ENCODE measurements at regions not wholly inside any gene's neighbourhood (a gene's known extent, or its start where the extent isn't known, plus 50 kb on each side); places are given as distances from the start of the nearest gene placed in this dataset.

DNA sequence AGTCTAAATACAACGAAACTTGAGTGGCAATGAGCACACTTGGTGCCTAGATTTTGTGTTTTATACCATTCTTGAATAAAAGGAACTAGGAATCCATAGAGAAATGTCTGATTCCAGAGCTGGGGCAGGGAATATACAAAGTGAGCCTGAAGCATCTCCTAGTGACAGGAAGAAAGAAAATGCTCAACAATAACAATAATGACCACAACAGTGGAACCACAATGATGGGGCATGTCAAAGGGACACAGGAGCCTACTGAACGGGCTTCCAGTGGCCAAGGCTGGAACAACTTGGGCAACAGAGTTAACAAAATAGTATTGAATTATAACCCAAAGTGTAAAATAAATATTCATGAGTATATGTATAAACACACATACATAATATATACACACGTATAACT, 94.4 kb upstream of the ADCY1 start:
- H3K27me3 ChIP-seq (ENCODE audit: insufficient read depth, low read length): peaks cover 18% of the 10 kb centered on the region; the same call in 1 of the 2 replicates
- DNase-seq (ENCODE audit: low read depth, low spot score) (no peak), ATAC-seq (no peak)
- no peak for TF ChIP-seq CEBPB (IDR thresholded peaks at IDR 0.05; ENCODE audit: low read depth)
- TF ChIP-seq, protein P1, sequence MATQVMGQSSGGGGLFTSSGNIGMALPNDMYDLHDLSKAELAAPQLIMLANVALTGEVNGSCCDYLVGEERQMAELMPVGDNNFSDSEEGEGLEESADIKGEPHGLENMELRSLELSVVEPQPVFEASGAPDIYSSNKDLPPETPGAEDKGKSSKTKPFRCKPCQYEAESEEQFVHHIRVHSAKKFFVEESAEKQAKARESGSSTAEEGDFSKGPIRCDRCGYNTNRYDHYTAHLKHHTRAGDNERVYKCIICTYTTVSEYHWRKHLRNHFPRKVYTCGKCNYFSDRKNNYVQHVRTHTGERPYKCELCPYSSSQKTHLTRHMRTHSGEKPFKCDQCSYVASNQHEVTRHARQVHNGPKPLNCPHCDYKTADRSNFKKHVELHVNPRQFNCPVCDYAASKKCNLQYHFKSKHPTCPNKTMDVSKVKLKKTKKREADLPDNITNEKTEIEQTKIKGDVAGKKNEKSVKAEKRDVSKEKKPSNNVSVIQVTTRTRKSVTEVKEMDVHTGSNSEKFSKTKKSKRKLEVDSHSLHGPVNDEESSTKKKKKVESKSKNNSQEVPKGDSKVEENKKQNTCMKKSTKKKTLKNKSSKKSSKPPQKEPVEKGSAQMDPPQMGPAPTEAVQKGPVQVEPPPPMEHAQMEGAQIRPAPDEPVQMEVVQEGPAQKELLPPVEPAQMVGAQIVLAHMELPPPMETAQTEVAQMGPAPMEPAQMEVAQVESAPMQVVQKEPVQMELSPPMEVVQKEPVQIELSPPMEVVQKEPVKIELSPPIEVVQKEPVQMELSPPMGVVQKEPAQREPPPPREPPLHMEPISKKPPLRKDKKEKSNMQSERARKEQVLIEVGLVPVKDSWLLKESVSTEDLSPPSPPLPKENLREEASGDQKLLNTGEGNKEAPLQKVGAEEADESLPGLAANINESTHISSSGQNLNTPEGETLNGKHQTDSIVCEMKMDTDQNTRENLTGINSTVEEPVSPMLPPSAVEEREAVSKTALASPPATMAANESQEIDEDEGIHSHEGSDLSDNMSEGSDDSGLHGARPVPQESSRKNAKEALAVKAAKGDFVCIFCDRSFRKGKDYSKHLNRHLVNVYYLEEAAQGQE (IDR thresholded peaks at IDR 0.05; ENCODE audit: low read depth): no peak
- TF ChIP-seq, protein P2, sequence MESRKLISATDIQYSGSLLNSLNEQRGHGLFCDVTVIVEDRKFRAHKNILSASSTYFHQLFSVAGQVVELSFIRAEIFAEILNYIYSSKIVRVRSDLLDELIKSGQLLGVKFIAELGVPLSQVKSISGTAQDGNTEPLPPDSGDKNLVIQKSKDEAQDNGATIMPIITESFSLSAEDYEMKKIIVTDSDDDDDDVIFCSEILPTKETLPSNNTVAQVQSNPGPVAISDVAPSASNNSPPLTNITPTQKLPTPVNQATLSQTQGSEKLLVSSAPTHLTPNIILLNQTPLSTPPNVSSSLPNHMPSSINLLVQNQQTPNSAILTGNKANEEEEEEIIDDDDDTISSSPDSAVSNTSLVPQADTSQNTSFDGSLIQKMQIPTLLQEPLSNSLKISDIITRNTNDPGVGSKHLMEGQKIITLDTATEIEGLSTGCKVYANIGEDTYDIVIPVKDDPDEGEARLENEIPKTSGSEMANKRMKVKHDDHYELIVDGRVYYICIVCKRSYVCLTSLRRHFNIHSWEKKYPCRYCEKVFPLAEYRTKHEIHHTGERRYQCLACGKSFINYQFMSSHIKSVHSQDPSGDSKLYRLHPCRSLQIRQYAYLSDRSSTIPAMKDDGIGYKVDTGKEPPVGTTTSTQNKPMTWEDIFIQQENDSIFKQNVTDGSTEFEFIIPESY (IDR thresholded peaks at IDR 0.05; ENCODE audit: extremely low read depth, insufficient replicate concordance, low read length): no peak
- TF ChIP-seq ELF1 (IDR thresholded peaks at IDR 0.05; ENCODE audit: borderline replicate concordance, low read depth): no peak
- no peak for TF ChIP-seq SP1 (IDR thresholded peaks at IDR 0.05; ENCODE audit: low read depth)
- TF ChIP-seq TCF7L2 (IDR thresholded peaks at IDR 0.05; ENCODE audit: borderline replicate concordance, extremely low read depth, insufficient read depth, insufficient read length): no peak
- TF ChIP-seq RAD21 (IDR thresholded peaks at IDR 0.05; ENCODE audit: low read depth): no peak
- no peak overlapping the region for H2AFZ ChIP-seq (ENCODE audit: low read depth, low read length, poor library complexity, severe bottlenecking)
- no peaks in the 10 kb centered on the region for H3K36me3 ChIP-seq (ENCODE audit: control insufficient read depth in 1 of 2, insufficient read depth in 2 of 2, low read length in 2 of 2)
- H3K9me2 ChIP-seq (ENCODE audit: insufficient read depth): no peaks in the 10 kb centered on the region
- POLR2A ChIA-PET: no interaction called here
- no peaks in the 10 kb centered on the region for H4K20me1 ChIP-seq (ENCODE audit: insufficient read depth)
- no peak overlapping the region for H3K4me3 ChIP-seq (replicated peaks in 1 of 2; ENCODE audit: low read depth in 1 of 2, low read length in 2 of 2)
- intact Hi-C loops (cut with micrococcal nuclease): no loop called here
- RAD21 ChIA-PET (ENCODE audit: low non-redundant PET in 1 of 2, low total read pairs in 2 of 2, uncharacterized antibody in 2 of 2, unreplicated experiment in 2 of 2): no interaction called here
- CTCF ChIA-PET: no interaction called here
- no peaks in the 10 kb centered on the region for H3K79me2 ChIP-seq (ENCODE audit: insufficient read depth, low read length)
- H3K4me1 ChIP-seq (ENCODE audit: control insufficient read depth in 1 of 2, insufficient read depth in 2 of 2, low read length in 2 of 2): no peaks in the 10 kb centered on the region
- H3K9ac ChIP-seq (ENCODE audit: low read length): no peak overlapping the region
- no peak overlapping the region for H3K27ac ChIP-seq (ENCODE audit: low read depth, low read length)
- no peaks in the 10 kb centered on the region for H3K9me3 ChIP-seq (ENCODE audit: control insufficient read depth in 1 of 2, insufficient read depth in 1 of 2, low read depth in 1 of 2, low read length in 2 of 2)
- H3K4me2 ChIP-seq (ENCODE audit: low read length): no peak overlapping the region
- no TSS peak for BruUV-seq (replicated peaks)

Data from HCT116 (cell line).